CD14-positive monocyte (primary cell): ENCODE measurements at regions not wholly inside any gene's neighbourhood (a gene's known extent, or its start where the extent isn't known, plus 50 kb on each side); places are given as distances from the start of the nearest gene placed in this dataset.

ENCODE experiments used
- DNase-seq, 3 donors: peaks; one replicate each; pipeline ENCODE4 v3.0.0-alpha.2; 2011 to 2022
- H2AFZ ChIP-seq: 2 replicates; pipeline ENCODE4 v1.6.0; 2012; ENCODE audit warnings: mild to moderate bottlenecking, low read depth, low read length, inconsistent platforms; ENCODE audit not compliant: insufficient read depth, poor library complexity, severe bottlenecking
- H3K27ac ChIP-seq, 2 donors: 1 replicate in 1 of 2; 2 replicates in 1 of 2; pipeline ENCODE4 v1.5.1; 2012 to 2013; ENCODE audit warnings: low read length in 2 of 2, control low read depth in 1 of 2, inconsistent platforms in 1 of 2, low read depth in 1 of 2, mild to moderate bottlenecking in 1 of 2
- H3K27me3 ChIP-seq, 2 donors: one replicate each; pipeline versions ENCODE4 v1.6.0 to v1.6.1; 2011 to 2013; ENCODE audit warnings: low read length in 2 of 2; ENCODE audit not compliant: control insufficient read depth in 2 of 2, insufficient read depth in 2 of 2
- H3K36me3 ChIP-seq, 2 donors: replicated peaks in 1 of 2; 1 replicate in 1 of 2; 2 replicates in 1 of 2; pipeline versions ENCODE4 v1.5.1 to v1.6.1; 2012 to 2013; ENCODE audit warnings: low read length in 2 of 2, control low read depth in 1 of 2, inconsistent platforms in 1 of 2, mild to moderate bottlenecking in 1 of 2; ENCODE audit not compliant: insufficient read depth in 2 of 2, control insufficient read depth in 1 of 2
- H3K4me1 ChIP-seq, 2 donors: 1 replicate in 1 of 2; 2 replicates in 1 of 2; pipeline versions ENCODE4 v1.5.1 to v1.6.1; 2012 to 2013; ENCODE audit warnings: low read length in 2 of 2, control low read depth in 1 of 2, inconsistent platforms in 1 of 2, mild to moderate bottlenecking in 1 of 2, moderate library complexity in 1 of 2; ENCODE audit not compliant: insufficient read depth in 2 of 2, control insufficient read depth in 1 of 2
- H3K4me2 ChIP-seq: replicated peaks from 2 replicates; pipeline ENCODE3; 2012; ENCODE audit warnings: low read length, moderate library complexity, mild to moderate bottlenecking; ENCODE audit not compliant: poor library complexity, severe bottlenecking; ENCODE audit errors: extremely low read depth
- H3K4me3 ChIP-seq, 3 experiments: fragments of 200-600 bp in 1 of 3; sonication (generic) in 1 of 3; replicated peaks in 1 of 3; 1 replicate in 2 of 3; 2 replicates in 1 of 3; pipeline ENCODE4 v1.5.1; 2011 to 2013; ENCODE audit warnings: low read length in 3 of 3, mild to moderate bottlenecking in 3 of 3, control low read depth in 2 of 3, low read depth in 2 of 3, inconsistent platforms in 1 of 3, moderate library complexity in 1 of 3
- H3K79me2 ChIP-seq: 2 replicates; pipeline ENCODE4 v1.6.0; 2012; ENCODE audit warnings: mild to moderate bottlenecking, control low read depth, inconsistent platforms, low read length, moderate library complexity; ENCODE audit not compliant: insufficient read depth
- H3K9ac ChIP-seq: 2 replicates; pipeline ENCODE4 v1.6.0; 2017; ENCODE audit warnings: low read length, mild to moderate bottlenecking; ENCODE audit not compliant: insufficient read depth, poor library complexity, severe bottlenecking
- H3K9me3 ChIP-seq, 2 donors: replicated peaks in 1 of 2; 1 replicate in 1 of 2; 2 replicates in 1 of 2; pipeline versions ENCODE4 v1.5.1 to v1.6.1; 2012 to 2013; ENCODE audit warnings: low read length in 2 of 2, control low read depth in 1 of 2; ENCODE audit not compliant: control insufficient read depth in 1 of 2, insufficient read depth in 1 of 2
- H4K20me1 ChIP-seq: 2 replicates; pipeline ENCODE4 v1.6.0; 2012; ENCODE audit warnings: mild to moderate bottlenecking, low read length, control low read depth, moderate library complexity; ENCODE audit not compliant: insufficient read depth
- H3K27ac Mint-ChIP-seq, 7 donors: one replicate each; pipeline ENCODE4 v1.8.0; 2020; ENCODE audit warnings: mild to moderate bottlenecking in 7 of 7, mixed read lengths in 7 of 7, moderate library complexity in 6 of 7, inconsistent platforms in 2 of 7
- H3K27me3 Mint-ChIP-seq, 3 donors: one replicate each; pipeline ENCODE4 v1.8.0; 2021 to 2022; ENCODE audit warnings: low read depth in 3 of 3, mild to moderate bottlenecking in 3 of 3, mixed read lengths in 3 of 3, moderate library complexity in 3 of 3, inconsistent platforms in 1 of 3
- H3K36me3 Mint-ChIP-seq, 2 donors: one replicate each; pipeline ENCODE4 v1.8.0; 2020; ENCODE audit warnings: mixed read lengths in 2 of 2, inconsistent platforms in 1 of 2, mild to moderate bottlenecking in 1 of 2
- H3K4me1 Mint-ChIP-seq: one replicate; pipeline ENCODE4 v1.8.0; 2020; ENCODE audit warnings: mild to moderate bottlenecking, mixed read lengths
- H3K4me3 Mint-ChIP-seq, 2 donors: one replicate each; pipeline ENCODE4 v1.8.0; 2020; ENCODE audit warnings: mild to moderate bottlenecking in 2 of 2, mixed read lengths in 2 of 2, moderate library complexity in 1 of 2
- H3K9me3 Mint-ChIP-seq, 7 donors: one replicate each; pipeline ENCODE4 v1.8.0; 2020 to 2022; ENCODE audit warnings: mixed read lengths in 7 of 7, mild to moderate bottlenecking in 6 of 7, moderate library complexity in 6 of 7, inconsistent platforms in 2 of 7
- WGBS: methylation state at CpG from one replicate; pipeline ENCODE4 v1.1.5; 2013; ENCODE audit warnings: missing lambda C conversion rate; ENCODE audit not compliant: insufficient coverage; 5-methylcytosine and 5-hydroxymethylcytosine counted together
- intact Hi-C, 2 donors: fragments of 100-400 bp; cut with micrococcal nuclease; formaldehyde crosslinking; loops; one replicate each; pipeline versions ENCODE4 v1.15.0 to v1.15.1; 2023
- TF ChIP-seq, protein P1 (sequence below): fragments of 200-600 bp; IDR thresholded peaks from one replicate; pipeline ENCODE4 v1.8.0; 2022; ENCODE audit warnings: antibody characterized with exemption, mild to moderate bottlenecking

DNA sequence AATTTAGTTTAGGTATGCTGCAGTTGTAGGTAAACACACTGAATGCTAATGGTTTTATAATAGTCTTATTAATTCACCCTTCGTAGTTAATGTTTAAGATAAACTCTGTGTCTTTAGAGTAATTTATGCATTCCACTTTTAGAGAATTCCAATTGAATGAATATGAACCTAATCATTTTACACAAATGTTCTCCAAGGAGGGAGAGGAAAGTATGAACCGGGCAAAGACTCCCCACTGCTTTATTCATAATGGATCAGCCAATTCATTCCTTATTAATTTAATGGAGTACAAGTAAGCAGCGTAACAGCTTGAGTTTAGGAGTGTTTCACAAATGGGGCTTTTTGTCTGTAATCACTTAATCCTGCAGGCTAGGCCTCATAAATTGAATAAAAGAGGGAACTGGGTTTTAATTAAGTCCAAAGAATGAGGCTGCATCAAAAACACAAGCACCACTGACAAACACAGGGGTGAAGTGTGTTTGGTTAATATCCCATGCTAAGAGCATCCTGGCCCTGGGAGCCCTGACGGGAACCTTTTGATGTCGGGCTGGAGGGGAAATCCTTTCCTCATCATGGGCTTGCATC lies 375.7 kb upstream of the DYNLRB2 start:
- Mint-ChIP-seq H3K27ac (no peak overlapping the region), H3K27me3 (peaks cover 0 to 1% (median 0%) of the 10 kb centered on the region in 3 donors), H3K36me3 (no peaks in the 10 kb centered on the region), H3K4me3 (no peak overlapping the region), H3K9me3 (peaks cover 0 to 3% (median 0%) of the 10 kb centered on the region in 7 donors), H3K4me1 (no peaks in the 10 kb centered on the region)
- Histone ChIP-seq H3K4me1 (no peaks in the 10 kb centered on the region), H3K27ac (no peak overlapping the region), H3K79me2 (no peaks in the 10 kb centered on the region), H3K4me3 (no peak overlapping the region), H3K9ac (no peak overlapping the region), H3K27me3 (no peaks in the 10 kb centered on the region), H3K9me3 (no peaks in the 10 kb centered on the region), H4K20me1 (no peaks in the 10 kb centered on the region), H3K36me3 (no peaks in the 10 kb centered on the region), H2AFZ (no peak overlapping the region), H3K4me2 (no peak overlapping the region)
- no CpG with 5 or more reads among the region's 5 CpGs for WGBS
- intact Hi-C loops: no loop called here
- TF ChIP-seq, protein P1, sequence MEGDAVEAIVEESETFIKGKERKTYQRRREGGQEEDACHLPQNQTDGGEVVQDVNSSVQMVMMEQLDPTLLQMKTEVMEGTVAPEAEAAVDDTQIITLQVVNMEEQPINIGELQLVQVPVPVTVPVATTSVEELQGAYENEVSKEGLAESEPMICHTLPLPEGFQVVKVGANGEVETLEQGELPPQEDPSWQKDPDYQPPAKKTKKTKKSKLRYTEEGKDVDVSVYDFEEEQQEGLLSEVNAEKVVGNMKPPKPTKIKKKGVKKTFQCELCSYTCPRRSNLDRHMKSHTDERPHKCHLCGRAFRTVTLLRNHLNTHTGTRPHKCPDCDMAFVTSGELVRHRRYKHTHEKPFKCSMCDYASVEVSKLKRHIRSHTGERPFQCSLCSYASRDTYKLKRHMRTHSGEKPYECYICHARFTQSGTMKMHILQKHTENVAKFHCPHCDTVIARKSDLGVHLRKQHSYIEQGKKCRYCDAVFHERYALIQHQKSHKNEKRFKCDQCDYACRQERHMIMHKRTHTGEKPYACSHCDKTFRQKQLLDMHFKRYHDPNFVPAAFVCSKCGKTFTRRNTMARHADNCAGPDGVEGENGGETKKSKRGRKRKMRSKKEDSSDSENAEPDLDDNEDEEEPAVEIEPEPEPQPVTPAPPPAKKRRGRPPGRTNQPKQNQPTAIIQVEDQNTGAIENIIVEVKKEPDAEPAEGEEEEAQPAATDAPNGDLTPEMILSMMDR: no peak
- DNase-seq: no peak

- Histone ChIP-seq H3K79me2 (no peaks in the 10 kb centered on the region), H3K4me2 (no peak overlapping the region), H2AFZ (no peak overlapping the region), H3K27me3 (no peaks in the 10 kb centered on the region), H4K20me1 (no peaks in the 10 kb centered on the region), H3K36me3 (no peaks in the 10 kb centered on the region), H3K4me3 (no peak overlapping the region), H3K27ac (no peak overlapping the region), H3K4me1 (no peaks in the 10 kb centered on the region), H3K9ac (no peak overlapping the region), H3K9me3 (no peaks in the 10 kb centered on the region)
- Mint-ChIP-seq H3K36me3 (no peaks in the 10 kb centered on the region), H3K27ac (no peak overlapping the region), H3K27me3 (no peaks in the 10 kb centered on the region), H3K4me3 (no peak overlapping the region), H3K4me1 (no peaks in the 10 kb centered on the region), H3K9me3 (peaks cover 0 to 5% (median 0%) of the 10 kb centered on the region in 7 donors)
- TF ChIP-seq, protein P1: no peak
- intact Hi-C loops: no loop called here
- WGBS: 83% methylated on average over 4 of the region's 4 CpGs
- DNase-seq: no peak
Observed at GRCh38 chr16:80163339-80163738, 377.5 kb upstream of the DYNLRB2 start.
